OCI-LY1 (cell line): ENCODE measurements at regions not wholly inside any gene's neighbourhood (a gene's known extent, or its start where the extent isn't known, plus 50 kb on each side); places are given as distances from the start of the nearest gene placed in this dataset.

Experiments used
- CTCF ChIP-seq: fragments of 200-600 bp; sonication (generic), shearing (Covaris generic); IDR thresholded peaks from 2 replicates; pipeline ENCODE4 v1.5.1; 2017; ENCODE audit warnings: mild to moderate bottlenecking, antibody characterized with exemption, low read length, moderate library complexity, mixed read lengths
- EZH2 ChIP-seq: fragments of 200-600 bp; sonication (generic), shearing (Covaris generic); IDR thresholded peaks from 2 replicates; pipeline ENCODE4 v1.8.0; 2017; ENCODE audit warnings: borderline replicate concordance, mixed run types, mild to moderate bottlenecking, antibody characterized with exemption, low read length, moderate library complexity, mixed read lengths

GRCh38 chr1:14255711-14256110, 342.8 kb upstream of the KAZN start:
- TF ChIP-seq CTCF (no peak), EZH2 (no peak)
